ENCODE measurements at regions not wholly inside any gene's neighbourhood (a gene's known extent, or its start where the extent isn't known, plus 50 kb on each side); places are given as distances from the start of the nearest gene placed in this dataset.

- no peak overlapping the region for H3K27ac ChIP-seq (ENCODE audit: low read length)
- ChIA-PET POLR2A (no interaction called here), CTCF (interaction anchor here (1.0 kb wide), 1 partner anchor 16 kb away, joined by 3 read pairs; no protein-coding TSS in a partner anchor)
- H3K36me3 ChIP-seq (ENCODE audit: control insufficient read depth, insufficient read depth, low read length) = no peaks in the 10 kb centered on the region
- ATAC-seq = peak; percentile 72
- H3K9me3 ChIP-seq (ENCODE audit: control insufficient read depth, insufficient read depth, low read depth, low read length) = no peaks in the 10 kb centered on the region
- in situ Hi-C loops (cut with HindIII; ENCODE audit: low pct_unique_long_range_greater_than_20kb, low sequenced_read_pairs) (no loop called here), intact Hi-C loops (cut with micrococcal nuclease; ENCODE audit: unreplicated experiment) (no loop called here)
- no peak for TF ChIP-seq SIN3A (IDR thresholded peaks at IDR 0.05; ENCODE audit: borderline replicate concordance, insufficient read depth, low read depth, low read length)
- peak; percentile 62 for DNase-seq (ENCODE audit: low read depth, low spot score)
- BruUV-seq (replicated peaks) = no TSS peak
- no peaks in the 10 kb centered on the region for H3K27me3 ChIP-seq (ENCODE audit: control insufficient read depth, insufficient read depth, low read length)
- no peak overlapping the region for H3K4me3 ChIP-seq (ENCODE audit: low read depth in 2 of 2, low read length in 2 of 2)
- peaks cover 5% of the 10 kb centered on the region; the same call in 1 of the 2 replicates for H3K4me1 ChIP-seq (ENCODE audit: control insufficient read depth, insufficient read depth, low read length)
Measured at GRCh38 chr17:62892870-62893338, 73.1 kb upstream of the TANC2 start.

GRCh38 chr17:62892061-62892675, 73.9 kb upstream of the TANC2 start:
- Histone ChIP-seq H3K36me3 (ENCODE audit: control insufficient read depth, insufficient read depth, low read length) (no peaks in the 10 kb centered on the region), H3K27ac (ENCODE audit: low read length) (no peak overlapping the region), H3K9me3 (ENCODE audit: control insufficient read depth, insufficient read depth, low read depth, low read length) (no peaks in the 10 kb centered on the region), H3K4me3 (ENCODE audit: low read depth in 2 of 2, low read length in 2 of 2) (no peak overlapping the region), H3K4me1 (ENCODE audit: control insufficient read depth, insufficient read depth, low read length) (no peaks in the 10 kb centered on the region), H3K27me3 (ENCODE audit: control insufficient read depth, insufficient read depth, low read length) (no peaks in the 10 kb centered on the region)
- intact Hi-C loops (cut with micrococcal nuclease; ENCODE audit: unreplicated experiment) (no loop called here), in situ Hi-C loops (cut with HindIII; ENCODE audit: low pct_unique_long_range_greater_than_20kb, low sequenced_read_pairs) (no loop called here)
- BruUV-seq (replicated peaks) = no TSS peak
- TF ChIP-seq SIN3A (IDR thresholded peaks at IDR 0.05; ENCODE audit: borderline replicate concordance, insufficient read depth, low read depth, low read length) (no peak), POLR2AphosphoS5 (IDR thresholded peaks at IDR 0.05; ENCODE audit: low read depth, low read length) (no peak), CTCF (IDR thresholded peaks at IDR 0.05) (no peak), REST (IDR thresholded peaks at IDR 0.05; ENCODE audit: insufficient read depth in 1 of 2, low read depth in 2 of 2, low read length in 1 of 2) (no peak), TCF7L2 (IDR thresholded peaks at IDR 0.05; ENCODE audit: low read depth, low read length) (no peak)
- DNase-seq (ENCODE audit: low read depth, low spot score) (no peak), ATAC-seq (no peak)
- CTCF ChIA-PET = interaction anchor here (1.0 kb wide), 1 partner anchor 15 kb away, joined by 3 read pairs; no protein-coding TSS in a partner anchor
- POLR2A ChIA-PET = no interaction called here

GRCh38 chr17:62891659-62892058, 74.4 kb upstream of the TANC2 start:
- no TSS peak for BruUV-seq (replicated peaks)
- no peak for DNase-seq (ENCODE audit: low read depth, low spot score)
- Histone ChIP-seq H3K27ac (ENCODE audit: low read length) (no peak overlapping the region), H3K9me3 (ENCODE audit: control insufficient read depth, insufficient read depth, low read depth, low read length) (no peaks in the 10 kb centered on the region), H3K4me1 (ENCODE audit: control insufficient read depth, insufficient read depth, low read length) (no peaks in the 10 kb centered on the region), H3K4me3 (ENCODE audit: low read depth in 2 of 2, low read length in 2 of 2) (no peak overlapping the region), H3K27me3 (ENCODE audit: control insufficient read depth, insufficient read depth, low read length) (no peaks in the 10 kb centered on the region), H3K36me3 (ENCODE audit: control insufficient read depth, insufficient read depth, low read length) (no peaks in the 10 kb centered on the region)
- in situ Hi-C loops (cut with HindIII; ENCODE audit: low pct_unique_long_range_greater_than_20kb, low sequenced_read_pairs) (no loop called here), intact Hi-C loops (cut with micrococcal nuclease; ENCODE audit: unreplicated experiment) (no loop called here)
- ATAC-seq = no peak
- POLR2A ChIA-PET = no interaction called here
- CTCF ChIA-PET = no interaction called here
- no peak for TF ChIP-seq CTCF (IDR thresholded peaks at IDR 0.05)
- TF ChIP-seq REST (IDR thresholded peaks at IDR 0.05; ENCODE audit: insufficient read depth in 1 of 2, low read depth in 2 of 2, low read length in 1 of 2) = no peak
- no peak for TF ChIP-seq TCF7L2 (IDR thresholded peaks at IDR 0.05; ENCODE audit: low read depth, low read length)
- no peak for TF ChIP-seq SIN3A (IDR thresholded peaks at IDR 0.05; ENCODE audit: borderline replicate concordance, insufficient read depth, low read depth, low read length)
- no peak for TF ChIP-seq POLR2AphosphoS5 (IDR thresholded peaks at IDR 0.05; ENCODE audit: low read depth, low read length)
